Panc1 (cell line): ENCODE measurements at regions not wholly inside any gene's neighbourhood (a gene's known extent, or its start where the extent isn't known, plus 50 kb on each side); places are given as distances from the start of the nearest gene placed in this dataset.
"Not testable (repeated sequence)": the region's sequence is repeated elsewhere in the genome, so short reads cannot be mapped to it uniquely, and the experiment has no call there.

Source experiments
- POLR2AphosphoS5 ChIP-seq: IDR thresholded peaks from 2 replicates; pipeline ENCODE4 v1.6.1; 2012; ENCODE audit warnings: mild to moderate bottlenecking, low read depth, low read length, moderate library complexity
- TF ChIP-seq, protein P1 (sequence below): fragments of 450-650 bp; IDR thresholded peaks from 2 replicates; pipeline ENCODE4 v1.5.1; 2017; ENCODE audit warnings: mild to moderate bottlenecking

DNA sequence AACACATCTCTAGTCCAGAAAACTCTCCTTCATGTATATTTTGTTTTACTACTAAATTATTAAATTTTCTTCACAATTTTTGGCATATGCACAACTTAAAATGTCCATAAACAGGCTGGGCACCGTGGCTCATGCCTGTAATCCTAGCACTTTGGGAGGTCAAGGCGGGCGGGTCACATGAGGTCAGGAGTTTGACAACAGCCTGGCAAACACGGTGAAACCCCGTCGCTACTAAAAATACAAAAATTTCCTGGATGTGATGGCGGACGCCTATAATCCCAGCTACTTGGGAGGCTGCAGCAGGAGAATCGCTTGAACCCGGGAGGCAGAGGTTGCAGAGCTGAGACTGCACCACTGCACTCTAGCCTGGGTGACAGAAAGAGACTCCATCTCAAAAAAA lies 739.9 kb upstream of the LRRTM4 start:
- TF ChIP-seq, protein P1, sequence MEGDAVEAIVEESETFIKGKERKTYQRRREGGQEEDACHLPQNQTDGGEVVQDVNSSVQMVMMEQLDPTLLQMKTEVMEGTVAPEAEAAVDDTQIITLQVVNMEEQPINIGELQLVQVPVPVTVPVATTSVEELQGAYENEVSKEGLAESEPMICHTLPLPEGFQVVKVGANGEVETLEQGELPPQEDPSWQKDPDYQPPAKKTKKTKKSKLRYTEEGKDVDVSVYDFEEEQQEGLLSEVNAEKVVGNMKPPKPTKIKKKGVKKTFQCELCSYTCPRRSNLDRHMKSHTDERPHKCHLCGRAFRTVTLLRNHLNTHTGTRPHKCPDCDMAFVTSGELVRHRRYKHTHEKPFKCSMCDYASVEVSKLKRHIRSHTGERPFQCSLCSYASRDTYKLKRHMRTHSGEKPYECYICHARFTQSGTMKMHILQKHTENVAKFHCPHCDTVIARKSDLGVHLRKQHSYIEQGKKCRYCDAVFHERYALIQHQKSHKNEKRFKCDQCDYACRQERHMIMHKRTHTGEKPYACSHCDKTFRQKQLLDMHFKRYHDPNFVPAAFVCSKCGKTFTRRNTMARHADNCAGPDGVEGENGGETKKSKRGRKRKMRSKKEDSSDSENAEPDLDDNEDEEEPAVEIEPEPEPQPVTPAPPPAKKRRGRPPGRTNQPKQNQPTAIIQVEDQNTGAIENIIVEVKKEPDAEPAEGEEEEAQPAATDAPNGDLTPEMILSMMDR: not testable (repeated sequence)
- TF ChIP-seq POLR2AphosphoS5: not testable (repeated sequence)
